ENCODE measurements at regions not wholly inside any gene's neighbourhood (a gene's known extent, or its start where the extent isn't known, plus 50 kb on each side); places are given as distances from the start of the nearest gene placed in this dataset.
A peak's percentile ranks its signal among the peaks of the same experiment; 100 is the strongest.

GRCh38 chr2:204012072-204012653 is 75.6 kb downstream of the ICOS start:
- DNase-seq (ENCODE audit: extremely low read depth, low read depth, low spot score), result no peak

- no peak for DNase-seq (ENCODE audit: extremely low read depth, low read depth, low spot score)
Observed at GRCh38 chr2:204015118-204015843, 78.7 kb downstream of the ICOS start.

- DNase-seq (ENCODE audit: extremely low read depth, low read depth, low spot score), result no peak
Observed at GRCh38 chr2:204018717-204019116, 82.2 kb downstream of the ICOS start.

GRCh38 chr2:204019572-204020501 is 83.3 kb downstream of the ICOS start:
- DNase-seq (ENCODE audit: extremely low read depth, low read depth, low spot score), result no peak

- no peak for DNase-seq (ENCODE audit: extremely low read depth, low read depth, low spot score)
Observed at GRCh38 chr2:204021290-204022081, 84.9 kb downstream of the ICOS start.

- DNase-seq (ENCODE audit: extremely low read depth, low read depth, low spot score), result no peak
Observed at GRCh38 chr2:204022550-204022949, 86.0 kb downstream of the ICOS start.

- no peak for DNase-seq (ENCODE audit: extremely low read depth, low read depth, low spot score)
Observed at GRCh38 chr2:204023088-204023487, 86.5 kb downstream of the ICOS start.

GRCh38 chr2:204024503-204024902 is 87.9 kb downstream of the ICOS start:
- DNase-seq (ENCODE audit: extremely low read depth, low read depth, low spot score), result peak; percentile 56

GRCh38 chr2:204024906-204025475 is 88.4 kb downstream of the ICOS start:
- no peak for DNase-seq (ENCODE audit: extremely low read depth, low read depth, low spot score)

- no peak for DNase-seq (ENCODE audit: extremely low read depth, low read depth, low spot score)
Observed at GRCh38 chr2:204026294-204026693, 89.7 kb downstream of the ICOS start.

- peak; percentile 81 for DNase-seq (ENCODE audit: extremely low read depth, low read depth, low spot score)
Observed at GRCh38 chr2:204027091-204027490, 90.5 kb downstream of the ICOS start.

- DNase-seq (ENCODE audit: extremely low read depth, low read depth, low spot score), result no peak
Observed at GRCh38 chr2:204030322-204030721, 93.8 kb downstream of the ICOS start.

GRCh38 chr2:204031056-204031455 is 94.5 kb downstream of the ICOS start:
- no peak for DNase-seq (ENCODE audit: extremely low read depth, low read depth, low spot score)

GRCh38 chr2:204032301-204032700 is 95.7 kb downstream of the ICOS start:
- no peak for DNase-seq (ENCODE audit: extremely low read depth, low read depth, low spot score)

- DNase-seq (ENCODE audit: extremely low read depth, low read depth, low spot score), result no peak
Observed at GRCh38 chr2:204033611-204034495, 97.3 kb downstream of the ICOS start.

GRCh38 chr2:204036706-204037105 is 100.1 kb downstream of the ICOS start:
- DNase-seq (ENCODE audit: extremely low read depth, low read depth, low spot score), result no peak

GRCh38 chr2:204037286-204037685 is 100.7 kb downstream of the ICOS start:
- no peak for DNase-seq (ENCODE audit: extremely low read depth, low read depth, low spot score)

- no peak for DNase-seq (ENCODE audit: extremely low read depth, low read depth, low spot score)
Observed at GRCh38 chr2:204039298-204039838, 102.8 kb downstream of the ICOS start.

- no peak for DNase-seq (ENCODE audit: extremely low read depth, low read depth, low spot score)
Observed at GRCh38 chr2:204040016-204040415, 103.5 kb downstream of the ICOS start.
